B cell (primary cell): ENCODE measurements at regions not wholly inside any gene's neighbourhood (a gene's known extent, or its start where the extent isn't known, plus 50 kb on each side); places are given as distances from the start of the nearest gene placed in this dataset.

Experiments
- ATAC-seq: fragments of 200-7000 bp; cut with Tn5 transposase; one replicate; pipeline ENCODE4 v1.10.0; 2021; ENCODE audit warnings: low read depth, mild to moderate bottlenecking, moderate number of reproducible peaks, moderate library complexity
- CTCF ChIA-PET: fragments of 350-600 bp; sonication (Branson Sonifier 250); formaldehyde crosslinking; loops from one replicate; lab custom pipeline; 2021; ENCODE audit warnings: antibody characterized with exemption, inconsistent platforms; lab: Charles Lee
- POLR2A ChIA-PET: fragments of 350-600 bp; sonication (Branson Sonifier 250); formaldehyde crosslinking; loops from one replicate; lab custom pipeline; 2021; ENCODE audit warnings: antibody characterized with exemption; lab: Charles Lee
- DNase-seq: peaks from one replicate; pipeline ENCODE4 v3.0.0; 2013
- H2AFZ ChIP-seq: 2 replicates; pipeline ENCODE4 v1.6.1; 2012; ENCODE audit warnings: mild to moderate bottlenecking, low read depth, low read length; ENCODE audit not compliant: insufficient read depth, poor library complexity, severe bottlenecking
- H3K27ac ChIP-seq, 2 donors: 1 replicate in 1 of 2; 2 replicates in 1 of 2; pipeline ENCODE4 v1.5.1; 2012 to 2013; ENCODE audit warnings: low read length in 2 of 2, mild to moderate bottlenecking in 2 of 2, moderate library complexity in 1 of 2
- H3K27me3 ChIP-seq, 4 experiments: fragments of 200-600 bp in 1 of 4; sonication (generic) in 1 of 4; replicated peaks in 1 of 4; 1 replicate in 2 of 4; 2 replicates in 2 of 4; pipeline versions ENCODE4 v1.6.1 to v1.7.0; 2013 to 2016; ENCODE audit warnings: low read length in 3 of 4, mild to moderate bottlenecking in 2 of 4, mixed read lengths in 1 of 4, moderate library complexity in 1 of 4; ENCODE audit not compliant: insufficient read depth in 4 of 4, control insufficient read depth in 3 of 4; ENCODE audit errors: control extremely low read depth in 1 of 4
- H3K36me3 ChIP-seq, 2 experiments: replicated peaks in 1 of 2; 1 replicate in 1 of 2; 2 replicates in 1 of 2; pipeline versions ENCODE4 v1.6.1 to v1.7.1; 2013; ENCODE audit warnings: low read length in 1 of 2; ENCODE audit not compliant: insufficient read depth in 2 of 2, control insufficient read depth in 1 of 2; ENCODE audit errors: control extremely low read depth in 1 of 2, extremely low read depth in 1 of 2
- H3K4me1 ChIP-seq, 2 donors: fragments of 200-600 bp in 1 of 2; sonication (generic) in 1 of 2; 1 replicate in 1 of 2; 2 replicates in 1 of 2; pipeline versions ENCODE4 v1.5.1 to v1.6.1; 2013 to 2017; ENCODE audit warnings: low read length in 2 of 2; ENCODE audit not compliant: control insufficient read depth in 2 of 2, insufficient read depth in 2 of 2
- H3K4me2 ChIP-seq: replicated peaks from 2 replicates; pipeline ENCODE3; 2012; ENCODE audit warnings: mild to moderate bottlenecking, low read depth, low read length; ENCODE audit not compliant: poor library complexity, severe bottlenecking
- H3K4me3 ChIP-seq, 5 experiments: fragments of 200-600 bp in 1 of 5; sonication (generic) in 1 of 5; 1 replicate in 3 of 5; 2 replicates in 2 of 5; pipeline versions ENCODE4 v1.5.1 to v1.7.0; 2011 to 2016; ENCODE audit warnings: low read length in 4 of 5, mild to moderate bottlenecking in 4 of 5, low read depth in 2 of 5, control low read depth in 1 of 5, moderate library complexity in 1 of 5; ENCODE audit not compliant: insufficient read depth in 1 of 5; ENCODE audit errors: control extremely low read depth in 1 of 5, extremely low read depth in 1 of 5
- H3K79me2 ChIP-seq: fragments of 200-600 bp; sonication (generic); one replicate; pipeline ENCODE4 v1.6.0; 2016; ENCODE audit warnings: low read length; ENCODE audit not compliant: control insufficient read depth, insufficient read depth
- H3K9ac ChIP-seq: fragments of 200-600 bp; sonication (generic); 2 replicates; pipeline ENCODE4 v1.6.1; 2017; ENCODE audit warnings: mild to moderate bottlenecking, low read length, moderate library complexity
- H3K9me3 ChIP-seq, 3 donors: one replicate each; pipeline versions ENCODE4 v1.6.1 to v1.7.1; 2013; ENCODE audit warnings: low read length in 2 of 3; ENCODE audit not compliant: control insufficient read depth in 2 of 3, insufficient read depth in 1 of 3; ENCODE audit errors: control extremely low read depth in 1 of 3
- H4K20me1 ChIP-seq: 2 replicates; pipeline ENCODE4 v1.6.0; 2012; ENCODE audit warnings: mild to moderate bottlenecking, low read length; ENCODE audit not compliant: insufficient read depth, control insufficient read depth, poor library complexity, severe bottlenecking
- H3K27ac Mint-ChIP-seq: one replicate; pipeline ENCODE4 v1.8.0; 2021; ENCODE audit warnings: mixed read lengths
- H3K27me3 Mint-ChIP-seq: one replicate; pipeline ENCODE4 v1.8.0; 2021; ENCODE audit warnings: mixed read lengths
- H3K4me1 Mint-ChIP-seq: one replicate; pipeline ENCODE4 v1.8.0; 2021; ENCODE audit warnings: mixed read lengths
- H3K4me3 Mint-ChIP-seq: one replicate; pipeline ENCODE4 v1.8.0; 2021; ENCODE audit warnings: mixed read lengths
- H3K9me3 Mint-ChIP-seq: one replicate; pipeline ENCODE4 v1.8.0; 2022; ENCODE audit warnings: mixed read lengths; ENCODE audit not compliant: insufficient read depth
- EZH2 ChIP-seq: IDR thresholded peaks from 2 replicates; pipeline ENCODE4 v1.6.1; 2012; ENCODE audit warnings: borderline replicate concordance, low read depth, mild to moderate bottlenecking, moderate library complexity, low read length; ENCODE audit not compliant: insufficient read depth, poor library complexity, severe bottlenecking
- WGBS: methylation state at CpG from one replicate; pipeline ENCODE4 v1.1.5; 2013; ENCODE audit warnings: missing lambda C conversion rate; ENCODE audit not compliant: insufficient coverage; 5-methylcytosine and 5-hydroxymethylcytosine counted together
- intact Hi-C: fragments of 100-400 bp; cut with micrococcal nuclease; formaldehyde crosslinking; loops from one replicate; pipeline ENCODE4 v1.10.0; 2022
- TF ChIP-seq, protein P1 (sequence below): fragments of 200-600 bp; IDR thresholded peaks from one replicate; pipeline ENCODE4 v1.8.0; 2022; ENCODE audit warnings: antibody characterized with exemption, mild to moderate bottlenecking

DNA sequence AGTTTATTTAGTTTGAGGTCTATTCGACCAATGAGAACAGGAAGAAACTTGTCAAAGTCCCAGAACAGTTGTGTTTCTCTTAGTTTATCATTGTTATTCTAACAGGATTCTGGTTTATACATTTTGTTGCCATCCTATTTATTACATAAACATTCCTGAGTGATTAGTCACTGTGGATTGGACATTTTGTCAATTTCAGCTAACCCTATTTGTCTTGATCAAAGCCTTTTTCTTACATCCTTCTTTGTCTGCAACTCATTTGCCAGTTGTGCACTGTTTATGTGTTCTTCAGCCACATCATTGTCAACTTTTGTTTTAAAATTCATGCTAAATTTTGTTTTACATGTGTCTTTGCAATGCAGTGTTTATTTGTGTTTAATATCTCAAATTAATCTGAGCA is 886.0 kb upstream of the SLC10A2 start:
- no peak overlapping the region for H3K27ac Mint-ChIP-seq
- no peak overlapping the region for H3K4me2 ChIP-seq
- no peak overlapping the region for H3K4me3 Mint-ChIP-seq
- no peak overlapping the region for H2AFZ ChIP-seq
- POLR2A ChIA-PET = no interaction called here
- H3K79me2 ChIP-seq = no peaks in the 10 kb centered on the region
- WGBS = no CpG with 5 or more reads among the region's 1 CpG
- H3K27me3 ChIP-seq = no peaks in the 10 kb centered on the region
- H3K9me3 Mint-ChIP-seq = peaks cover 2% of the 10 kb centered on the region
- ATAC-seq (no peak), DNase-seq (no peak)
- no peak for TF ChIP-seq EZH2
- no peak overlapping the region for H3K27ac ChIP-seq
- no peak overlapping the region for H3K9ac ChIP-seq
- intact Hi-C loops = no loop called here
- H3K4me3 ChIP-seq = no peak overlapping the region
- no peaks in the 10 kb centered on the region for H3K4me1 ChIP-seq
- CTCF ChIA-PET = no interaction called here
- H3K4me1 Mint-ChIP-seq = no peaks in the 10 kb centered on the region
- no peaks in the 10 kb centered on the region for H4K20me1 ChIP-seq
- no peaks in the 10 kb centered on the region for H3K36me3 ChIP-seq
- peaks cover 0 to 4% (median 0%) of the 10 kb centered on the region in 3 donors for H3K9me3 ChIP-seq
- no peaks in the 10 kb centered on the region for H3K27me3 Mint-ChIP-seq

DNA sequence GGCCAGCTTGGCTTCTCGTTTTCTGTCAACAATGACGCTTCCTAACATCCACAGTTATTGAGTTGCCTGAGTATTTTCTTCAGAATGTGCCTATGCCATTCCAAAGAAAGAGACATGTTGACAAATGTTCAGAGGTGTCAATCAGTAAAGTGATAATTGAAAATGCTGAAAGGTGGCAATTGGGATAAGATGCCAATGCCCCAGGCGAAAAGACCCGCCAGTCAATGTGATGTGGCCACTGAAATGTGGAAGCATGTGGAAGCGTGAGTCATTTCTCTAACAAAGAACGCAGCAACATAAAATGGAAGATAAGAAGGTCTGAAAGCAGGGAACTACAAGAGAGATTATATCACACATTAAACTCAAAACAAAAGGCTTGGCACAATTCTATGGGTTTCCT is 882.2 kb upstream of the SLC10A2 start:
- H3K27me3 ChIP-seq = no peaks in the 10 kb centered on the region
- H2AFZ ChIP-seq = no peak overlapping the region
- H3K4me3 ChIP-seq = no peak overlapping the region
- POLR2A ChIA-PET = no interaction called here
- no peaks in the 10 kb centered on the region for H3K4me1 Mint-ChIP-seq
- H3K4me2 ChIP-seq = no peak overlapping the region
- no peaks in the 10 kb centered on the region for H3K27me3 Mint-ChIP-seq
- no peaks in the 10 kb centered on the region for H3K9me3 Mint-ChIP-seq
- CTCF ChIA-PET = no interaction called here
- ATAC-seq = no peak
- H3K27ac ChIP-seq = no peak overlapping the region
- H3K4me1 ChIP-seq = no peaks in the 10 kb centered on the region
- H3K36me3 ChIP-seq = no peaks in the 10 kb centered on the region
- no CpG with 5 or more reads among the region's 6 CpGs for WGBS
- no peaks in the 10 kb centered on the region for H3K9me3 ChIP-seq
- H4K20me1 ChIP-seq = no peaks in the 10 kb centered on the region
- TF ChIP-seq, protein P1, sequence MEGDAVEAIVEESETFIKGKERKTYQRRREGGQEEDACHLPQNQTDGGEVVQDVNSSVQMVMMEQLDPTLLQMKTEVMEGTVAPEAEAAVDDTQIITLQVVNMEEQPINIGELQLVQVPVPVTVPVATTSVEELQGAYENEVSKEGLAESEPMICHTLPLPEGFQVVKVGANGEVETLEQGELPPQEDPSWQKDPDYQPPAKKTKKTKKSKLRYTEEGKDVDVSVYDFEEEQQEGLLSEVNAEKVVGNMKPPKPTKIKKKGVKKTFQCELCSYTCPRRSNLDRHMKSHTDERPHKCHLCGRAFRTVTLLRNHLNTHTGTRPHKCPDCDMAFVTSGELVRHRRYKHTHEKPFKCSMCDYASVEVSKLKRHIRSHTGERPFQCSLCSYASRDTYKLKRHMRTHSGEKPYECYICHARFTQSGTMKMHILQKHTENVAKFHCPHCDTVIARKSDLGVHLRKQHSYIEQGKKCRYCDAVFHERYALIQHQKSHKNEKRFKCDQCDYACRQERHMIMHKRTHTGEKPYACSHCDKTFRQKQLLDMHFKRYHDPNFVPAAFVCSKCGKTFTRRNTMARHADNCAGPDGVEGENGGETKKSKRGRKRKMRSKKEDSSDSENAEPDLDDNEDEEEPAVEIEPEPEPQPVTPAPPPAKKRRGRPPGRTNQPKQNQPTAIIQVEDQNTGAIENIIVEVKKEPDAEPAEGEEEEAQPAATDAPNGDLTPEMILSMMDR = no peak
- TF ChIP-seq EZH2 = no peak
- no peak for DNase-seq
- no peak overlapping the region for H3K9ac ChIP-seq
- intact Hi-C loops = no loop called here
- no peaks in the 10 kb centered on the region for H3K79me2 ChIP-seq
- H3K27ac Mint-ChIP-seq = no peak overlapping the region
- no peak overlapping the region for H3K4me3 Mint-ChIP-seq
